HL-60 (cell line): ENCODE measurements at regions not wholly inside any gene's neighbourhood (a gene's known extent, or its start where the extent isn't known, plus 50 kb on each side); places are given as distances from the start of the nearest gene placed in this dataset.

ENCODE experiments used
- DNase-seq, 2 experiments: peaks; one replicate each; pipeline ENCODE4 v3.0.0-alpha.2; 2010 to 2020; ENCODE audit warnings: low read depth in 1 of 2, low spot score in 1 of 2
- H3K27ac ChIP-seq: fragments of 250-450 bp; sonication (Bioruptor Pico); replicated peaks from 2 replicates; pipeline ENCODE4 v1.5.1; 2020; ENCODE audit warnings: mild to moderate bottlenecking, moderate library complexity
- H3K27me3 ChIP-seq: fragments of 250-450 bp; sonication (Bioruptor Pico); 2 replicates; pipeline ENCODE4 v1.5.1; 2021; ENCODE audit warnings: mild to moderate bottlenecking, moderate library complexity; ENCODE audit not compliant: insufficient read depth, poor library complexity, severe bottlenecking
- H3K4me3 ChIP-seq: replicated peaks from 2 replicates; pipeline ENCODE4 v1.5.1; 2011; ENCODE audit warnings: mild to moderate bottlenecking, control low read depth, low read length; ENCODE audit not compliant: insufficient read depth
- GABPA ChIP-seq: IDR thresholded peaks from 2 replicates; pipeline ENCODE4 v1.6.1; 2012; ENCODE audit warnings: low read depth
- POLR2AphosphoS5 ChIP-seq: IDR thresholded peaks from 2 replicates; pipeline ENCODE4 v1.6.1; 2012; ENCODE audit warnings: low read depth
- SPI1 ChIP-seq: IDR thresholded peaks from 2 replicates; pipeline ENCODE4 v1.6.1; 2012; ENCODE audit warnings: low read depth, mild to moderate bottlenecking, borderline replicate concordance
- TF ChIP-seq, protein P1 (sequence below): IDR thresholded peaks from one replicate; pipeline ENCODE4 v1.5.1; 2011; ENCODE audit warnings: low read length, control low read depth, inconsistent platforms; ENCODE audit not compliant: insufficient read depth
- TF ChIP-seq, protein P2 (sequence below): IDR thresholded peaks from 2 replicates; pipeline ENCODE4 v1.6.1; 2012; ENCODE audit warnings: low read depth; ENCODE audit not compliant: insufficient replicate concordance

GRCh38 chr11:70504246-70505020, 106.1 kb downstream of the CTTN start:
- DNase-seq: no peak
- TF ChIP-seq SPI1 (no peak), GABPA (no peak), POLR2AphosphoS5 (no peak)
- TF ChIP-seq, protein P1, sequence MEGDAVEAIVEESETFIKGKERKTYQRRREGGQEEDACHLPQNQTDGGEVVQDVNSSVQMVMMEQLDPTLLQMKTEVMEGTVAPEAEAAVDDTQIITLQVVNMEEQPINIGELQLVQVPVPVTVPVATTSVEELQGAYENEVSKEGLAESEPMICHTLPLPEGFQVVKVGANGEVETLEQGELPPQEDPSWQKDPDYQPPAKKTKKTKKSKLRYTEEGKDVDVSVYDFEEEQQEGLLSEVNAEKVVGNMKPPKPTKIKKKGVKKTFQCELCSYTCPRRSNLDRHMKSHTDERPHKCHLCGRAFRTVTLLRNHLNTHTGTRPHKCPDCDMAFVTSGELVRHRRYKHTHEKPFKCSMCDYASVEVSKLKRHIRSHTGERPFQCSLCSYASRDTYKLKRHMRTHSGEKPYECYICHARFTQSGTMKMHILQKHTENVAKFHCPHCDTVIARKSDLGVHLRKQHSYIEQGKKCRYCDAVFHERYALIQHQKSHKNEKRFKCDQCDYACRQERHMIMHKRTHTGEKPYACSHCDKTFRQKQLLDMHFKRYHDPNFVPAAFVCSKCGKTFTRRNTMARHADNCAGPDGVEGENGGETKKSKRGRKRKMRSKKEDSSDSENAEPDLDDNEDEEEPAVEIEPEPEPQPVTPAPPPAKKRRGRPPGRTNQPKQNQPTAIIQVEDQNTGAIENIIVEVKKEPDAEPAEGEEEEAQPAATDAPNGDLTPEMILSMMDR: no peak
- TF ChIP-seq, protein P2, sequence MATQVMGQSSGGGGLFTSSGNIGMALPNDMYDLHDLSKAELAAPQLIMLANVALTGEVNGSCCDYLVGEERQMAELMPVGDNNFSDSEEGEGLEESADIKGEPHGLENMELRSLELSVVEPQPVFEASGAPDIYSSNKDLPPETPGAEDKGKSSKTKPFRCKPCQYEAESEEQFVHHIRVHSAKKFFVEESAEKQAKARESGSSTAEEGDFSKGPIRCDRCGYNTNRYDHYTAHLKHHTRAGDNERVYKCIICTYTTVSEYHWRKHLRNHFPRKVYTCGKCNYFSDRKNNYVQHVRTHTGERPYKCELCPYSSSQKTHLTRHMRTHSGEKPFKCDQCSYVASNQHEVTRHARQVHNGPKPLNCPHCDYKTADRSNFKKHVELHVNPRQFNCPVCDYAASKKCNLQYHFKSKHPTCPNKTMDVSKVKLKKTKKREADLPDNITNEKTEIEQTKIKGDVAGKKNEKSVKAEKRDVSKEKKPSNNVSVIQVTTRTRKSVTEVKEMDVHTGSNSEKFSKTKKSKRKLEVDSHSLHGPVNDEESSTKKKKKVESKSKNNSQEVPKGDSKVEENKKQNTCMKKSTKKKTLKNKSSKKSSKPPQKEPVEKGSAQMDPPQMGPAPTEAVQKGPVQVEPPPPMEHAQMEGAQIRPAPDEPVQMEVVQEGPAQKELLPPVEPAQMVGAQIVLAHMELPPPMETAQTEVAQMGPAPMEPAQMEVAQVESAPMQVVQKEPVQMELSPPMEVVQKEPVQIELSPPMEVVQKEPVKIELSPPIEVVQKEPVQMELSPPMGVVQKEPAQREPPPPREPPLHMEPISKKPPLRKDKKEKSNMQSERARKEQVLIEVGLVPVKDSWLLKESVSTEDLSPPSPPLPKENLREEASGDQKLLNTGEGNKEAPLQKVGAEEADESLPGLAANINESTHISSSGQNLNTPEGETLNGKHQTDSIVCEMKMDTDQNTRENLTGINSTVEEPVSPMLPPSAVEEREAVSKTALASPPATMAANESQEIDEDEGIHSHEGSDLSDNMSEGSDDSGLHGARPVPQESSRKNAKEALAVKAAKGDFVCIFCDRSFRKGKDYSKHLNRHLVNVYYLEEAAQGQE: no peak
- no peak overlapping the region for H3K4me3 ChIP-seq
- H3K27ac ChIP-seq: no peak overlapping the region
- no peaks in the 10 kb centered on the region for H3K27me3 ChIP-seq

GRCh38 chr11:70505331-70505731, 107.0 kb downstream of the CTTN start:
- Histone ChIP-seq H3K4me3 (no peak overlapping the region), H3K27me3 (no peaks in the 10 kb centered on the region), H3K27ac (no peak overlapping the region)
- DNase-seq: no peak
- TF ChIP-seq SPI1 (no peak), GABPA (no peak), POLR2AphosphoS5 (no peak)
- TF ChIP-seq, protein P2: no peak
- TF ChIP-seq, protein P1: no peak

DNA sequence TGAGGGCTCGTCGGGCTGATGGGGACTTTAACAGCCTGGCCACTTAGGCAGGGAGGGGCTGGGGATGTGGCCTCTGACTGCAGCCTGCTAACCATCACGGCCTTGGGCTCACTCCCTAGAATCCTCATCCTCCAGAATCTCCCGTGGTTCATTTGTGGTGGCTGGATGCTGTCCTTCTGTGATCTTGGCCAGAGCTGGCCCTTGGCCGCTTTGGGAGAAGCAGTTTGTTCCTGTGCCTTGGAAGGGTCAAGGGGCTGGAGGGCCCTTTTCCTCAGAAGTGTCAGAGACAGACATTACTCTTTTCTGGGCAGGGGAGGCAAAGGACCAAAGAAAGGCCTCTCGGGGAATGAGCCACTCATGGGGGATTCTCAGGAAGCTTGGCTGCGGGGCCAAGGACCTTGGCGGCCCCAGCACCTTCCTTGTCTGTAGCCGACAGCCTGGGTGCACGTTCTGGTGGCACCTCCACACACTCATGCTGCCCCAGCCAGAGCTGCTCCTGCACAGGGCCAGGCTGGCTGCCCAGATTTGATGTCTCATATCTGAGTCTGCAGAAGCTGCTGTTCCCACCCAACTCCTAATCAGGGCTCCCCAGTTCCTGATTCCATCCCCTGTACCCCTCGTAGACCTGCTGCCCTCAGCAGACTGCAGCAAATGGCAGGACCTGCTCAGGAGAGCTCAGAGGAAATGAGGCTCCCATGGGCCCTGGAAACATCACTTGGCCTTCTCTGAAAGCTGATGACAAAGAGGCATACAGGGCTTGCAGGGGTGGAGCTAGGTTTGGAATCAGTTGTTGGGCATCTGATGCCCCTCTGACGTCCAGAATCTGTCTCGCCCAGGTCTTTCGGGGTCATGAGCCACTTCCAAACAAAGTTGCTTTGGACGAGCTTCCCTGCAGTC, 107.7 kb downstream of the CTTN start:
- Histone ChIP-seq H3K27ac (no peak overlapping the region), H3K4me3 (no peak overlapping the region), H3K27me3 (no peaks in the 10 kb centered on the region)
- DNase-seq: no peak
- TF ChIP-seq, protein P1: no peak
- TF ChIP-seq GABPA: no peak
